Nephron progenitor cell (in vitro differentiated cells): ENCODE measurements at regions not wholly inside any gene's neighbourhood (a gene's known extent, or its start where the extent isn't known, plus 50 kb on each side); places are given as distances from the start of the nearest gene placed in this dataset.
A peak's percentile ranks its signal among the peaks of the same experiment; 100 is the strongest.

Source experiments
- DNase-seq: peaks from one replicate; pipeline ENCODE4 v3.0.0; 2021
- H3K27ac Mint-ChIP-seq: 2 replicates; pipeline ENCODE4 v1.8.0; 2021; ENCODE audit warnings: mild to moderate bottlenecking, moderate library complexity, mixed read lengths
- H3K27me3 Mint-ChIP-seq: 2 replicates; pipeline ENCODE4 v1.8.0; 2021; ENCODE audit warnings: mild to moderate bottlenecking, low read depth, mixed read lengths; ENCODE audit not compliant: poor library complexity
- H3K36me3 Mint-ChIP-seq: 2 replicates; pipeline ENCODE4 v1.8.0; 2021; ENCODE audit warnings: low read depth, mixed read lengths
- H3K4me1 Mint-ChIP-seq: 2 replicates; pipeline ENCODE4 v1.8.0; 2021; ENCODE audit warnings: mixed read lengths
- H3K4me3 Mint-ChIP-seq: 2 replicates; pipeline ENCODE4 v1.8.0; 2021; ENCODE audit warnings: mild to moderate bottlenecking, moderate library complexity, mixed read lengths
- H3K9me3 Mint-ChIP-seq: 2 replicates; pipeline ENCODE4 v1.8.0; 2021; ENCODE audit warnings: mild to moderate bottlenecking, moderate library complexity, mixed read lengths
- CTCF ChIP-seq: fragments of 200-600 bp; sonication (generic); IDR thresholded peaks from 2 replicates; pipeline ENCODE4 v1.5.0; 2021; ENCODE audit warnings: antibody characterized with exemption

GRCh38 chr5:121681229-121681855 lies 170.3 kb upstream of the FTMT start:
- Mint-ChIP-seq H3K4me3 (no peak overlapping the region), H3K4me1 (no peaks in the 10 kb centered on the region), H3K36me3 (peaks cover 4% of the 10 kb centered on the region), H3K27me3 (peaks cover 2% of the 10 kb centered on the region), H3K9me3 (peaks cover 25% of the 10 kb centered on the region), H3K27ac (no peak overlapping the region)
- no peak for TF ChIP-seq CTCF
- no peak for DNase-seq

GRCh38 chr5:121688126-121688525 lies 163.6 kb upstream of the FTMT start:
- Mint-ChIP-seq H3K4me3 (no peak overlapping the region), H3K4me1 (no peaks in the 10 kb centered on the region), H3K9me3 (no peaks in the 10 kb centered on the region), H3K36me3 (no peaks in the 10 kb centered on the region), H3K27me3 (no peaks in the 10 kb centered on the region), H3K27ac (peak overlapping the region; percentile 10)
- no peak for DNase-seq
- TF ChIP-seq CTCF, result no peak

GRCh38 chr5:121688781-121689180 lies 162.9 kb upstream of the FTMT start:
- no peaks in the 10 kb centered on the region for H3K27me3 Mint-ChIP-seq
- DNase-seq, result no peak

GRCh38 chr5:121691478-121691877 lies 160.2 kb upstream of the FTMT start:
- no peaks in the 10 kb centered on the region for H3K9me3 Mint-ChIP-seq
- no peak overlapping the region for H3K27ac Mint-ChIP-seq
- TF ChIP-seq CTCF, result no peak
- H3K36me3 Mint-ChIP-seq, result no peaks in the 10 kb centered on the region
- H3K4me3 Mint-ChIP-seq, result no peak overlapping the region
- DNase-seq, result no peak
- H3K4me1 Mint-ChIP-seq, result no peaks in the 10 kb centered on the region
- no peaks in the 10 kb centered on the region for H3K27me3 Mint-ChIP-seq

More at GRCh38 chr5:121688781-121689180, 162.9 kb upstream of the FTMT start:
- Mint-ChIP-seq H3K27ac (no peak overlapping the region), H3K4me3 (no peak overlapping the region), H3K9me3 (no peaks in the 10 kb centered on the region), H3K4me1 (no peaks in the 10 kb centered on the region), H3K36me3 (no peaks in the 10 kb centered on the region)
- no peak for TF ChIP-seq CTCF

GRCh38 chr5:121692158-121692557 lies 159.5 kb upstream of the FTMT start:
- no peak overlapping the region for H3K27ac Mint-ChIP-seq
- DNase-seq, result no peak
- H3K4me3 Mint-ChIP-seq, result no peak overlapping the region
- TF ChIP-seq CTCF, result no peak
- no peaks in the 10 kb centered on the region for H3K4me1 Mint-ChIP-seq
- no peaks in the 10 kb centered on the region for H3K27me3 Mint-ChIP-seq
- no peaks in the 10 kb centered on the region for H3K36me3 Mint-ChIP-seq
- H3K9me3 Mint-ChIP-seq, result no peaks in the 10 kb centered on the region

GRCh38 chr5:121693864-121694263 lies 157.8 kb upstream of the FTMT start:
- H3K4me1 Mint-ChIP-seq, result no peaks in the 10 kb centered on the region
- DNase-seq, result no peak
- no peak overlapping the region for H3K4me3 Mint-ChIP-seq
- H3K9me3 Mint-ChIP-seq, result no peaks in the 10 kb centered on the region
- no peaks in the 10 kb centered on the region for H3K27me3 Mint-ChIP-seq
- no peaks in the 10 kb centered on the region for H3K36me3 Mint-ChIP-seq
- TF ChIP-seq CTCF, result no peak
- no peak overlapping the region for H3K27ac Mint-ChIP-seq
